ENCODE measurements at regions not wholly inside any gene's neighbourhood (a gene's known extent, or its start where the extent isn't known, plus 50 kb on each side); places are given as distances from the start of the nearest gene placed in this dataset.

GRCh38 chr3:18295171-18295920, 129.8 kb downstream of the SATB1 start:
- no peak for DNase-seq (ENCODE audit: low spot score)
- ATAC-seq = peak; percentile 20
- intact Hi-C loops (cut with DNase I) = no loop called here

GRCh38 chr3:18290157-18290556, 135.0 kb downstream of the SATB1 start:
- DNase-seq (ENCODE audit: low spot score) (no peak), ATAC-seq (no peak)
- intact Hi-C loops (cut with DNase I) = no loop called here

- intact Hi-C loops (cut with DNase I) = no loop called here
- ATAC-seq (no peak), DNase-seq (ENCODE audit: low spot score) (no peak)
Observed at GRCh38 chr3:18288243-18288642, 136.9 kb downstream of the SATB1 start.

GRCh38 chr3:18284716-18285115, 140.4 kb downstream of the SATB1 start:
- DNase-seq (ENCODE audit: low spot score) (no peak), ATAC-seq (no peak)
- intact Hi-C loops (cut with DNase I) = no loop called here

GRCh38 chr3:18283680-18284079, 141.5 kb downstream of the SATB1 start:
- intact Hi-C loops (cut with DNase I) = no loop called here
- ATAC-seq (no peak), DNase-seq (ENCODE audit: low spot score) (no peak)

GRCh38 chr3:18282507-18282906, 142.6 kb downstream of the SATB1 start:
- ATAC-seq (no peak), DNase-seq (ENCODE audit: low spot score) (no peak)

GRCh38 chr3:18279226-18279737, 145.9 kb downstream of the SATB1 start:
- DNase-seq (ENCODE audit: low spot score) (no peak), ATAC-seq (no peak)

More at GRCh38 chr3:18282507-18282906, 142.6 kb downstream of the SATB1 start:
- intact Hi-C loops (cut with DNase I) = no loop called here

GRCh38 chr3:18264853-18265252, 160.3 kb downstream of the SATB1 start:
- no peak for DNase-seq (ENCODE audit: low spot score)
- intact Hi-C loops (cut with DNase I) = no loop called here
- ATAC-seq = no peak

More at GRCh38 chr3:18279226-18279737, 145.9 kb downstream of the SATB1 start:
- intact Hi-C loops (cut with DNase I) = no loop called here

GRCh38 chr3:18264361-18264760, 160.8 kb downstream of the SATB1 start:
- intact Hi-C loops (cut with DNase I) = no loop called here

GRCh38 chr3:18258492-18258891, 166.6 kb downstream of the SATB1 start:
- no peak for ATAC-seq
- no peak for DNase-seq (ENCODE audit: low spot score)
- intact Hi-C loops (cut with DNase I) = no loop called here

More at GRCh38 chr3:18264361-18264760, 160.8 kb downstream of the SATB1 start:
- ATAC-seq = no peak
- DNase-seq (ENCODE audit: low spot score) = no peak

GRCh38 chr3:18252578-18252977, 172.6 kb downstream of the SATB1 start:
- ATAC-seq (no peak), DNase-seq (ENCODE audit: low spot score) (no peak)
- intact Hi-C loops (cut with DNase I) = no loop called here

- DNase-seq (ENCODE audit: low spot score) = no peak
- no peak for ATAC-seq
- intact Hi-C loops (cut with DNase I) = no loop called here
Observed at GRCh38 chr3:18250991-18251390, 174.1 kb downstream of the SATB1 start.

- intact Hi-C loops (cut with DNase I) = no loop called here
- ATAC-seq = no peak
- DNase-seq (ENCODE audit: low spot score) = no peak
Observed at GRCh38 chr3:18249126-18249525, 176.0 kb downstream of the SATB1 start.

GRCh38 chr3:18247776-18248310, 177.3 kb downstream of the SATB1 start:
- intact Hi-C loops (cut with DNase I) = no loop called here
- DNase-seq (ENCODE audit: low spot score) (no peak), ATAC-seq (no peak)

GRCh38 chr3:18247139-18247695, 177.9 kb downstream of the SATB1 start:
- intact Hi-C loops (cut with DNase I) = no loop called here
- no peak for DNase-seq (ENCODE audit: low spot score)
- ATAC-seq = no peak

GRCh38 chr3:18246336-18247060, 178.6 kb downstream of the SATB1 start:
- intact Hi-C loops (cut with DNase I) = no loop called here
- ATAC-seq (no peak), DNase-seq (ENCODE audit: low spot score) (no peak)

GRCh38 chr3:18245721-18246120, 179.4 kb downstream of the SATB1 start:
- ATAC-seq (no peak), DNase-seq (ENCODE audit: low spot score) (no peak)
- intact Hi-C loops (cut with DNase I) = no loop called here

GRCh38 chr3:18241837-18242236, 183.3 kb downstream of the SATB1 start:
- DNase-seq (ENCODE audit: low spot score) = no peak
- ATAC-seq = no peak

GRCh38 chr3:18239674-18240073, 185.5 kb downstream of the SATB1 start:
- intact Hi-C loops (cut with DNase I) = no loop called here
- no peak for ATAC-seq
- DNase-seq (ENCODE audit: low spot score) = no peak

More at GRCh38 chr3:18241837-18242236, 183.3 kb downstream of the SATB1 start:
- intact Hi-C loops (cut with DNase I) = no loop called here

Data from sciatic nerve (tissue), 2 donors.